Psoas muscle (tissue), 7 donors: ENCODE measurements at regions not wholly inside any gene's neighbourhood (a gene's known extent, or its start where the extent isn't known, plus 50 kb on each side); places are given as distances from the start of the nearest gene placed in this dataset.

Experiments
- ATAC-seq, 4 donors: fragments of 200-7000 bp; cut with Tn5 transposase; one replicate each; pipeline ENCODE4 v1.9.1; 2020; ENCODE audit warnings: moderate library complexity in 3 of 4, mild to moderate bottlenecking in 2 of 4
- DNase-seq, 2 donors: peaks; one replicate each; pipeline ENCODE4 v3.0.0-alpha.2; 2020
- H3K27ac ChIP-seq: fragments of 200-600 bp; one replicate; pipeline ENCODE4 v1.8.0; 2022
- H3K27me3 ChIP-seq, 3 donors: fragments of 200-600 bp in 1 of 3; one replicate each; pipeline versions ENCODE4 v1.6.1 to v1.8.0; 2013 to 2022; ENCODE audit warnings: low read length in 2 of 3, mild to moderate bottlenecking in 2 of 3, moderate library complexity in 1 of 3; ENCODE audit not compliant: insufficient read depth in 3 of 3
- H3K36me3 ChIP-seq, 2 donors: fragments of 200-600 bp in 1 of 2; one replicate each; pipeline versions ENCODE4 v1.6.1 to v1.8.0; 2013 to 2022; ENCODE audit warnings: low read depth in 1 of 2, mild to moderate bottlenecking in 1 of 2, moderate library complexity in 1 of 2; ENCODE audit not compliant: insufficient read depth in 1 of 2
- H3K4me1 ChIP-seq: fragments of 200-600 bp; one replicate; pipeline ENCODE4 v1.8.0; 2022
- H3K4me3 ChIP-seq: fragments of 200-600 bp; one replicate; pipeline ENCODE4 v1.8.0; 2022; ENCODE audit warnings: mild to moderate bottlenecking
- H3K9me3 ChIP-seq: fragments of 200-600 bp; one replicate; pipeline ENCODE4 v1.8.0; 2022
- CTCF ChIP-seq: fragments of 200-600 bp; IDR thresholded peaks from one replicate; pipeline ENCODE4 v1.8.0; 2022; ENCODE audit warnings: antibody characterized with exemption
- whole genome bisulfite sequencing, 3 donors: extraction: QIAGEN DNeasy Blood & Tissue Kit; methylation state at CpG; one replicate each; pipeline versions ENCODE4 v1.1.6 to v1.1.7; 2013; 5-methylcytosine and 5-hydroxymethylcytosine counted together
- intact Hi-C, 2 donors: fragments of 100-400 bp; cut with DNase I; formaldehyde crosslinking; loops; one replicate each; pipeline versions ENCODE4 v1.11.0 to v1.14.2; 2022
- donor health status: healthy with polysubstance abuse.
- donor health status: DM: no; HTN: no; CAD: no; lungs with moderate emphysema.
- donor health status: Bipolar disorder and iron deficiency.
- donor health status: healthy.
- donor health status: DM: yes; HTN: yes; CAD: no.
- donor health status: DM: no; HTN: no; CAD: no.
- donor health status: DM: yes; HTN: yes; CAD: no.

DNA sequence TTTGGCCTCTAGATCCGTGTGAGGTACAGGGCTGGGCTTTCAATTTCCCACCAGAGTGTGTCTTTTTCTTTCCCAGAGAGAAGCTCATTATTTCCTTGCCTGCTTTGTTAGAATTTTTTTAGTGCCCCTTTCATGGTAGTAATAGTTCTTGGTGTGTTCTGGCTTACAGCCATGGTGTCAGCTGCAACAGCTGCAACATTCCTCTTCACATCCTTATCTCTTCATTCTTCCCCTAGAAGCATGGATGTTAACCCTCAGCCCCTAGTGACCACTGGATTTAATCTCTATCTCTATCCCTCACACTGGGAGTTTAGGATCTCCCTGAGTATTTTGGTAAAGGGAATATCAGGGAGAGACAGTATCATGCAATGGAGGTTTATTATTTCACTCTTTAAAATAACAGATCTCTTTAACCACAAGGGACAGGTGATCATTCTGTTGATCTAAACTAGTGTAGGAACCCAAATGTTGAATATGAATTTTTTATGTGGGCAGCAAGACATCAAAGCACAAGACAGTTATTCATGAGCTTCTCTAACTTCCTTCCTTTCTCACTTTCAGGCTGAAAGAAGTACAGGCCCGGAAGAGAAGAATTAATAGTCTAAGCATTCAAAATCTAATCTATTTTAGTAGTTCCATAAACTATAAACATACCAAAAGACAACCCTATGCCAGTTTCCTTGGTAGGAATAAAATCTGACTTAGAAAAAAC is 160.2 kb downstream of the FAM170A start:
- ATAC-seq, result no peak
- Histone ChIP-seq H3K4me1 (no peaks in the 10 kb centered on the region), H3K27me3 (no peaks in the 10 kb centered on the region), H3K27ac (no peak overlapping the region), H3K4me3 (no peak overlapping the region), H3K36me3 (no peaks in the 10 kb centered on the region), H3K9me3 (no peaks in the 10 kb centered on the region)
- WGBS, 3 donors, result 20 to 55% (median 24%) methylated on average over 2 of the region's 2 CpGs
- TF ChIP-seq CTCF, result no peak
- DNase-seq, result no peak
- intact Hi-C loops, result no loop called here

GRCh38 chr5:119792161-119792799 is 162.9 kb downstream of the FAM170A start:
- Histone ChIP-seq H3K9me3 (no peaks in the 10 kb centered on the region), H3K27ac (no peak overlapping the region), H3K4me1 (no peaks in the 10 kb centered on the region), H3K4me3 (no peak overlapping the region), H3K27me3 (no peaks in the 10 kb centered on the region), H3K36me3 (no peaks in the 10 kb centered on the region)
- 38 to 55% (median 45%) methylated on average over 5 of the region's 5 CpGs for WGBS, 3 donors
- DNase-seq, result no peak
- no peak for TF ChIP-seq CTCF
- intact Hi-C loops, result no loop called here
- ATAC-seq, result no peak

DNA sequence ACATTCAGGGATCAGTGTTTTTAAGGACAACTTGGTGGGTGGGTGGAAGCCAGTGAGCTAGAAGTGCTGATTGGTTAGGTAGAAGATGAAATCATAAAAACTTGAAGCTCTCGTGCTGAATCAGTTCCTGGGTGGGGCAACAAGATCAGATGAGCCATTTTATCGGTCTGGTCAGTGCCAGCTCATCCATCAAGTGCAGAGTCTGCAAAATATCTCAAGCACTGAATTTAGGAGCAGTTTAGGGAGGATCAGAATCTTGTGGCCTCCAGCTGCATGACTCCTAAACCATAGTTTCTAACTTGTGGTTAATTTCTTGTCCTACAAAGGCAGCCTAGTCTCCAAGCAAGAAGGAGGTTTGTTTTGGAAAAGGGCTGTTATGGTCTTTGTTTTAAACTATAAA is 166.4 kb downstream of the FAM170A start:
- 41 to 55% (median 46%) methylated on average over 2 of the region's 2 CpGs for WGBS, 3 donors
- Histone ChIP-seq H3K4me3 (no peak overlapping the region), H3K27ac (no peak overlapping the region), H3K27me3 (no peaks in the 10 kb centered on the region), H3K9me3 (no peaks in the 10 kb centered on the region), H3K36me3 (no peaks in the 10 kb centered on the region), H3K4me1 (no peaks in the 10 kb centered on the region)
- DNase-seq (no peak), ATAC-seq (no peak)
- no peak for TF ChIP-seq CTCF
- intact Hi-C loops, result no loop called here

- no peaks in the 10 kb centered on the region for H3K36me3 ChIP-seq
- no peak overlapping the region for H3K27ac ChIP-seq
- no peaks in the 10 kb centered on the region for H3K4me1 ChIP-seq
- no peak for TF ChIP-seq CTCF
- 61 to 66% (median 64%) methylated on average over 2 of the region's 2 CpGs for WGBS, 3 donors
- no peaks in the 10 kb centered on the region for H3K9me3 ChIP-seq
- DNase-seq, result no peak
- H3K27me3 ChIP-seq, result no peaks in the 10 kb centered on the region
- ATAC-seq, result no peak
- H3K4me3 ChIP-seq, result no peak overlapping the region
- intact Hi-C loops, result no loop called here
Measured at GRCh38 chr5:119801570-119801969, 172.2 kb downstream of the FAM170A start.

- no peak for ATAC-seq
- Histone ChIP-seq H3K36me3 (no peaks in the 10 kb centered on the region), H3K4me3 (no peak overlapping the region), H3K9me3 (peaks cover 5% of the 10 kb centered on the region), H3K27me3 (no peaks in the 10 kb centered on the region), H3K27ac (no peak overlapping the region), H3K4me1 (no peaks in the 10 kb centered on the region)
- TF ChIP-seq CTCF, result no peak
- WGBS, 3 donors, result 90 to 91% (median 90%) methylated on average over 2 of the region's 2 CpGs
- intact Hi-C loops, result no loop called here
- DNase-seq, result no peak
Measured at GRCh38 chr5:119808024-119808423, 178.7 kb downstream of the FAM170A start.
